Glomerular endothelial cell (primary cell): ENCODE measurements at regions not wholly inside any gene's neighbourhood (a gene's known extent, or its start where the extent isn't known, plus 50 kb on each side); places are given as distances from the start of the nearest gene placed in this dataset.
A peak's percentile ranks its signal among the peaks of the same experiment; 100 is the strongest.

Experiments
- DNase-seq: peaks from one replicate; pipeline ENCODE4 v3.0.0-alpha.2; 2011; ENCODE audit warnings: low read depth, low spot score; ENCODE audit errors: extremely low read depth

DNA sequence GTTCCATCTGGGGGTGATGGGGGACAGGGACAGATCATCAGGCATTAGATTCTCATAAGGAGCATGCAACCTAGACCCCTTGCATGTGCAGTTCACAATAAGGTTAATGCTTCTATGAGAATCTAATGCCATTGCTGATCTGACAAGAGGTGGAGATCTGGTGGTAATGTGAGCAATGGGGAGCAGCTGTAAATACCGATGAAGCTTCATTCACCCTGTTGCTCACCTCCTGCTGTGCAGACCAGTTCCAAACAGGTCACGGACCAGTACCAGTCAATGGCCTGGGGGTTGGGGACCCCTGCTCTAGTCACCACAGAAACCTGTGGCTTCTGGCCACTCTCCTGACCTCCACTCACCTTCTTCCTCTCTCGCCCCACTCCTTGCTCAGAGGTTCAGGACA lies 229.9 kb downstream of the PTPRU start:
- no peak for DNase-seq

DNA sequence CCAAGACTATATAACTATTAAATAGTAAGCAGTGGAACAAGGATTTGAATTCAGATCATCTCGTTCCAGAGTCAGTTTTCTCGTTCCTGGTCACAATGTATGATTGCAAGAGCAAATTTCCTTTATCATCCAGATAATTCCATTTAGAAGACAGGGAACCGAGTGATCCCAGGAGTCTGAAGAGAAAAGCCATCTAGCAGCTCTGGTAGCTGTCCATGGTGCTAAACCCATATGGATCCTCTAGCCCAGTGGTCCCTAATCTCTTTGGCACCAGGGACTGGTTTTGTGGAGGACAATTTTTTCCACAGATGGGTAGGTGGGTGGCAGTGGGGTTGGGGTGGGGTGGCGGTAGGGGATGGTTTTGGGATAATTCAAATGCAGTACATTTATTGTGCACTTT lies 229.4 kb downstream of the PTPRU start:
- DNase-seq: peak; percentile 3

DNA sequence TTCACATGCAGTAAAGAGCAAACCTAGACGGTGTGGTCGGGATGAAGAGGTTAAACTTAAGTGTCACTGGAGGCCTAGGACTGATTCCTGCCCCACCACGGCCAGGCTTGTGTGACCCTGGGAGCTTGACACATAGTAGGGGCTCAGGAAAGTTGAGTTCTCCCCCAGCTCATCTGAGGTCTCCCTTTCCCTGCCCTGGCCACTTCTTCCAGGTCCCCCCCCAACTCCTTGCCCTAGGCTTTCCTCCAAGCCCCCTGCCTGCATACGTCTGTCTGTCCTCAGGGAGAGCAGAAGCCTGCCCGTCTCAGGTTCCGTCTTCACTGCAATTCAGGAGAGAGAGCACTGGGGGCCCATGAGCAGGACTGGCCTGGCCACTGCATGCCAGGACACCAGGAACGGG lies 225.8 kb downstream of the PTPRU start:
- no peak for DNase-seq

DNA sequence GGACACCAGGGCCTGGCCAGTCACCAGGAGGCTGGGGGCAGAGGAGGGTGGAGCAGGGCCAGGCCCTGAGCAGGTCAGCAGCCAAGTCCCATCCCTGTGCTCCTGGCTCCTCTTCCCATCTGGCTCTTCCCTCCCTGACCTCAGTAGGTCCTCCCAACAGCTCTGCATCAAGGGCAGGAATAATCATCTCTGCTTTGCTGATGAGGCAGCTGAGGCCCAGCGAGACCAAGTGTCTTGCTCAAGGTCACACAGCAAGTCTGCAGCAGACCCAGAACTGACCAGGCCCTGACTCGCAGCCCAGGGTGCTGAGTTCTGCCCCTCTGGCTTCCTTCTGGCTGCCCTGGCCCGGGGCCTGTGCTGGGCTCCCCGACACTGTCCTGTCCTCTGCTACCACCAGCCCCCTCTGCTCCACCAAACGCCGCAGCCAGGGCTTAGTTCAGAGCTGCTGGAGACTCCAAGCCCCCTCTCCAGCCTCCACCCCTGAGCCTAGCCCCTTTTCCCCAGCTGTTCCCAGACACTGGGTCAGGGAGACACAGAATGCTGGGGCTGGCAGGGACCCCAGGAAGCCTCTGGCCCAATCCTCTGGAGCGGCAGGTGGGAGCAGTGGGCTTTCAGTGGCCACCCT lies 224.9 kb downstream of the PTPRU start:
- DNase-seq: no peak

DNA sequence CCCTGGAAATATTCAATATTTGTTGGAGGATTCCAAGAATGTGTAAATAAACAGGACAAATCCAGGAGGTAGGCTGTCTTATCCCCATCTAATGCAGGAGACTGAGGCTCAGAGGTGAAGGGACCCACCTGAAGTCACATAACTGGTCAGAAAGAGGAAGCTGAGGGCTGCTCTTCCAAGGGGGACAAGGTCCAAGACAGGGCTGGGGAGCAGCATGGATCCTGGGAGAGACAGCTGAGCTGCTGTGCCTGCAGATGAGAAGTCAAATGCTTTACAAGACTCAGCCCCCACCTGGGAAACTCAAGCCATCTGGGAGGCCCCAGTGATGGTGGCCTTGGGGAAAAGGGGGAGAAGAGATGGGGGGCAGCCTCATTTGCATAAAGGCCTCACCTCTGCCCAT lies 224.4 kb downstream of the PTPRU start:
- DNase-seq: no peak

GRCh38 chr1:29460041-29460610 lies 223.8 kb downstream of the PTPRU start:
- no peak for DNase-seq

DNA sequence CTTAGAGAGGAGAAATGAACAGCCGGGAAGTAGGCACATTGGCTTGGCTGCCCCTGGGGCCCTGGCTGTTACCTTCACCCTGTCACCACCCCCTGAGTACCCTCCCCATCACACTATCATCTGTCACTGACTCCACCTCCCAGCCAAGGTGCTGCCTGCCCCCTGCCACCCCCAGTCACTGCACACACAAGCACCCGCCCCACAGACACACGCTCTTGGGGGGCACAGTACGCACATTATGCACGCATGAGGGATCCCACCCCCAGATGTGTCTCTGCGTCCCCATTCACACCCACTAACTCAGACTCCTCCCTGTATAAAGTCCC lies 223.3 kb downstream of the PTPRU start:
- DNase-seq: no peak

DNA sequence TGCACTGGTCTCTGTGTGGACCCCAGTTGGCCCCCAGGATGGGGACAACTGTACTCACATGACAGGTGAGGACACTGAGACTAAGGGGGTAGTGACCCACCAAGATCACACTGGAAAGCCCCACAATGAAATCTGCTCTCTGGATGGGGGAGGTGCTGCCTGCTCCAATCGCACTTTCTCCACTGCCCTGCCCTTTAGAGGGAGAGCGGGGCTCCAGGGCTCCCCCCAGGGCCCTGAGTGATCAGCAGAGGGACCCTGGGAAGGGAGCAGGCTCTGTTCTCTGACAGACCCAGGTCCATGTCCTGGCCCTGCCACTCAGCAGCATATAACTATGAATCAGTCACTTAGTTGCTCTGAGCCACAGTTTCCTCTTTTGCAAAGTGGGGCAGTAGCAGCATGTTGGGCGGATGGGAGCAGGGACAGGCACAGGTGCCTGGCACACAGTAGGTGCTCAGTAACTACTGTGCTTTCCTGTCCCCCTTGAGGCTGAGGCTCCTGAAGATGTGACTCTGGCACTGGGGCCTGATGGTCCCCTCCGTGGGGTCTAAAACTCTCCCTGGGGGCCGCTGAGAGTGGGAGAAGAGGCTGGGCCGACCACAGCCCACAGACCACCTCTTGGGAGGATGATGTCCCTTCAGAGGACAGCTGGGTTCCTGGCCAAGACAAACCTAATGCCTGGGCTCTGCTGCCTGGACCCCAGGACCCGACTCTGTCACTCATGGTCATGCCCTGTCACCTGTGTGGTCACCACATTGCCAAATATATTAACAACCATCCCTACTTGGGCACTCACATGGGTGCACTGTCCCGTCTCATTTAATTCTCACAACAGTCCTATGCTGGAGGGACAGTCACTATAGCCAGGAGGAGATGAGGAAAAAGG lies 222.7 kb downstream of the PTPRU start:
- DNase-seq: no peak

- DNase-seq: no peak
Observed at GRCh38 chr1:29457496-29458368, 221.4 kb downstream of the PTPRU start.

DNA sequence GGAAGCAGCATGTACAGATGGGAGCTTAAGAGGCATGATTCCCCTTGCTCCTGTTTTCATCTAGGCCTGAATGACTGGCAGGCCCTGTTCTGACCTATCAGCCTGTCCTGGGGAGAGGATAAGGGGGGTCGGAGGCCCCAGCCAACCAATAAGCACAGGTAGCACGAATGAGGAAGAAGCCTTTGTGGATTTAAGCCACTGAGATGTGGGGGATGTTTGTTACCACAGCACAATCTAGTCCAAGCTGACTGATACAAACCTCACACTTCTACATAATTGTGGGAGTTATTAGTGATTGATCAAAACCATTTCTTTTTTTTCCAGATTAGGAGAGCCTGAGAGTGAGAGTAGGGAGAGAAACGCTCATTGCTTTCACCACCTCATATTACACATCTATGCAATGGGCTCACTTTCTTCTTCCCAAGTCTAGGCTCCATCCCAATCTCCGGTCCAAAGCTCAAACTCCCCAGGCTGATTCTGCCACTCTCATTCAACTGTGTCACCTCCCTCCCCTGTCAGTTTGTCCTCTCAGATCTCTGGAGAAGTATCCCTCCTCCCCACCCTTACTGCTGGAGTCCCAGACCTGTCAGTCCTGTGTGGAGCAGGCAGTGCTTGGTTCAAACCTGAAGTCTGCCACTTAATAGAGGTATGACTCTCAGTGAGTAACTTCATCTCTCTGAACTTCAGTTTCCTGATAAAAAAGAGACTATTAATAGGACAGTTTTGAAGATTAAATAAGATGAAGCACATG lies 220.5 kb downstream of the PTPRU start:
- DNase-seq: no peak

DNA sequence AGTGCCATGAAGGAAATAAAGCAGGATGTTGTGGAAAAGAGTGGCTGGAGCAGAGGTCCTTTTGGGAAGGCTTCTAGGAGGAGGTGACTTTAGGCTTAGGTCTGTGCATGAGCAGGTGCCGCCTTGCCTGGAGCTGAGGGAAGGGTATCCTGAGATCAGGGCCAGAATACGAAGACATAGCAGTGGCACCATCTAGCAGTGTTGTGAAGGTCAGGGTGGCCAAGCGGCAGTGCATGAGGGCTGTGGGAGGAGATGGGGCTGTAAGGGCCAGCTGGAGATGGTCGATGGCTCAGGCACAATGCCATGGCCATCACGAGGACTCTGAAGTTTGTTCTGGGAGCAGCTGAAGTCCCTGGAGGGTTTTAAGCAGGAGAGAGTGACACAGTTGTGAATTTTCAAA lies 219.5 kb downstream of the PTPRU start:
- DNase-seq: no peak

- DNase-seq: no peak
Observed at GRCh38 chr1:29454616-29455380, 218.5 kb downstream of the PTPRU start.

GRCh38 chr1:29453502-29454240 lies 217.3 kb downstream of the PTPRU start:
- peak; percentile 2 for DNase-seq

DNA sequence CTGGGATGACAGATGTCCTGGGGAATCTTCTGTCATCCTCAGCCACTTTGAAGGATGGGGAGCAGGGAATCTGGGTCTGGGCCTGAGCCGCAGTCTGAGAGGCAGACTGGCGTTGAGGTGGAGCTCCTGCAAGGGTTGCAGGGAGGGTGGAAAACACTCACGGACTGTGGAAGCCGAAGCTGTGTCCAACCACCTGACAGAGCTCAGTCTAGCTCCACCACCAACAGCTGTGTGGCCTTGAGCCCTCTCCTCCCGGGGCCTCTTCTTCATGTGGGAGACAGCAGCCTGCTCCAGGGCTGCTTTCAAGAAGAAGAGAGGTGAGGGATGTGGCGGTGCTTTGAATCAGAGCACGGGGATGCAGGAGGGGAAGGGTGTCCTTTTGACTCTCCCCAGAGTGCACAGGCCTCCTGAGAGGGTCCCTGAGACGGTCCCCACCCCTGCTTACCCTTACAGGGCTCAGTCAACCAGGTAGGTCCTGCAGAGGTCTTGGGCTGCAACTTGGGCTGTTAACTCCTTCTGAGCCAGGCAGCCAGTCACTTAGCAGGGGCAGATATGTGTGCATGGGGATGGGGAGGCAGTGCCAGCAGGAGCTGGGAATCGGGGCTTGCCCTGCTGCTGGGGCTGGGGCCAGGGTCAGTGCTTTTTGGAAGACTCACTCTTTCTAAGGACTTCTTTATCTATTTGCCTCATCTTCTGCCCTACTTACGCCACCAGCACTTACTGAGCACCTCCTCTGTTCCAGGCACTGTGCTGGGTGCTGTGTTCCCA lies 216.3 kb downstream of the PTPRU start:
- no peak for DNase-seq

DNA sequence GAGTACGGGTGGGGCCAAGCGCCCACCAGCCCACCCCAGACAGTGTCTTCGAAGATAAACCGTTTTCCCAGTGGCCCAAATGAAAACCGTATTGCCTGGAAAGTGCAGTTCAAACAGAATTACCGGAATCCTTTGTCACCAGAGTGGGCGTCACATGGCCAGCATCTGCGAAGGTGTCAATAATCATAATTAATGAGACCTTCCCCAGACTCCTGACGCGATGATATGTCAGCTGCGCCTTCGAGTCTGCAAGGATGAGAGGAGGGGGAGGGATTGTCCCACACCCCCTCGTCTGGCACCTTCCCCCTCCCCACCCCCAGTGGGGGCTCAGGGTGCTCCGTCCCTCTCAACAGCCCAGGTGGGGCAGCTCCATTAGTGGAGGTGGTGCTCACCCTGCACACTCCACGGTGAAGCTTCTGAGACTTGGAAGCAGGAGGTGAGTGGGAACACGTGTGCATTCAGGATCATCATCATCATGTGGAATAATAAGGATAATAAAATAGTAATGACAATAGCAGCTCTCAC lies 215.1 kb downstream of the PTPRU start:
- DNase-seq: no peak

GRCh38 chr1:29450591-29450990 lies 214.3 kb downstream of the PTPRU start:
- no peak for DNase-seq

DNA sequence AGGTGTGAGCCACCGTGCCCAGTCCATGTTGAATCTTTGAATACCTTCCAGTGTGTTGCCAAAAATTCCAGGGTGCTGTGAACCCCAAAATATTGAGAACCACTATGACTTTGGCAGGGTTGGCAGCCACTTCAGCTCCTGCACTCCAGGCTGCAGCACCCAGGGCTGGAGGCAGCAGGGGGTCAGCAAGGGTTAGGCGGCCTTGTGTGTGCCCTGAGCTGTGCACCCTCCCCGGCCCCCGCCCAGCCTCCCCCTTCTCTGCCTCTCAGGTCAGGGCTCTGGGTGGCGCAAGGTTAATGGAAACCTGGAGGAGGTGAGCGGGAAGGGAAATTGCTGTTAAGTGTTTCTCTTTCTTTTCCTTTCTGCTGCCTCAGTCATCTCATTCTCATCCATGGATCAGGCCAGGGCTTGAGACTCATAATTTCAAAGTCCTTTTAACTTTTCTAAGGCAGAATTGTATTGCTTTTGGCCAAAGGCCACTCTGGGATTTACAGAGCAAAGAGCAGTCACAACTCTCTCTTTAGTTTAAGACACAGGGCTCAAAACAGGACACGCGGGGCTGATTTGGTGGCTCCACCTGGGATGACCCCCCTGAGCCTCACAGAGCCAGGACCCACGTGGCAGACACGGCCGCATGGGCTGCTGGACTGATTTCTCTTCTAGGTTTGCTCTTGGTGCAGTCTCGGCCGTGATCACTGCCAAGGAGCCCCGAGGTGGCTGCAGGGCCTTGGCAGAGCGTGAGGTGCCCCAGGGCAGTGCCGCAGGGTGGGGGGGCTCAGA lies 212.3 kb downstream of the PTPRU start:
- no peak for DNase-seq
